Activated CD8-positive, alpha-beta memory T cell treated with anti-CD3 and anti-CD28 coated beads, Interleukin-2, amount 10 ng/mL, durations not matched to agents 7 days and 5 days (primary cell): ENCODE measurements at regions not wholly inside any gene's neighbourhood (a gene's known extent, or its start where the extent isn't known, plus 50 kb on each side); places are given as distances from the start of the nearest gene placed in this dataset.
"Not testable (repeated sequence)": the region's sequence is repeated elsewhere in the genome, so short reads cannot be mapped to it uniquely, and the experiment has no call there.

ENCODE experiments used
- ATAC-seq: fragments of 150-1000 bp; cut with Tn5 transposase; one replicate; pipeline ENCODE4 v1.10.0; 2021; ENCODE audit warnings: moderate library complexity
- CTCF ChIA-PET: fragments of 350-600 bp; sonication (Branson Sonifier 250); formaldehyde crosslinking; loops from one replicate; lab custom pipeline; 2021; ENCODE audit warnings: antibody characterized with exemption; lab: Charles Lee
- DNase-seq: peaks from one replicate; pipeline ENCODE4 v3.0.0-alpha.2; 2020
- H3K27ac Mint-ChIP-seq: one replicate; pipeline ENCODE4 v1.8.0; 2021; ENCODE audit warnings: mild to moderate bottlenecking, mixed read lengths
- H3K27me3 Mint-ChIP-seq: one replicate; pipeline ENCODE4 v1.8.0; 2021; ENCODE audit warnings: mixed read lengths
- H3K36me3 Mint-ChIP-seq: one replicate; pipeline ENCODE4 v1.8.0; 2021; ENCODE audit warnings: mild to moderate bottlenecking, mixed read lengths
- H3K4me1 Mint-ChIP-seq: one replicate; pipeline ENCODE4 v1.8.0; 2021; ENCODE audit warnings: mixed read lengths
- H3K4me3 Mint-ChIP-seq: one replicate; pipeline ENCODE4 v1.8.0; 2021; ENCODE audit warnings: mild to moderate bottlenecking, moderate library complexity, mixed read lengths
- H3K9me3 Mint-ChIP-seq: one replicate; pipeline ENCODE4 v1.8.0; 2022; ENCODE audit warnings: low read depth, mixed read lengths

DNA sequence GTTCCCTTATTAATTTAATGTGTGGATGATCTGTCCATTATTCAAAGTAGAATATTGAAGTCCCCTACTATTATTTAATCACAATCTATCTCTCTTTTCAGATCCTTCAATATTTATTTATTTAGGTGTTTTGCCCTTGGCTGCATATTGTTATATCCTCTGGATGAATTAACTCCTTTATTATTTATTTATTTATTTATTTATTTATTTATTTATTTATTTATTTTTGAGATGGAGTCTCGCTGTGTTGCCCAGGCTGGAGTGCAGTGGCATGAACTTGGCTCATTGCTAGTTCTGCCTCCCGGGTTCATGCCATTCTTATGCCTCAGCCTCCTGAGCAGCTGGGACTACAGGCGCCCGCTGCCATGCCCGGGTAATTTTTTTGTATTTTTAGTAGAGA is 776.6 kb upstream of the NXPH2 start:
- Mint-ChIP-seq H3K27ac (no peak overlapping the region), H3K4me3 (no peak overlapping the region), H3K9me3 (peaks cover 4% of the 10 kb centered on the region), H3K36me3 (no peaks in the 10 kb centered on the region), H3K4me1 (no peaks in the 10 kb centered on the region), H3K27me3 (no peaks in the 10 kb centered on the region)
- CTCF ChIA-PET, result no interaction called here
- DNase-seq, result no peak
- no peak for ATAC-seq

DNA sequence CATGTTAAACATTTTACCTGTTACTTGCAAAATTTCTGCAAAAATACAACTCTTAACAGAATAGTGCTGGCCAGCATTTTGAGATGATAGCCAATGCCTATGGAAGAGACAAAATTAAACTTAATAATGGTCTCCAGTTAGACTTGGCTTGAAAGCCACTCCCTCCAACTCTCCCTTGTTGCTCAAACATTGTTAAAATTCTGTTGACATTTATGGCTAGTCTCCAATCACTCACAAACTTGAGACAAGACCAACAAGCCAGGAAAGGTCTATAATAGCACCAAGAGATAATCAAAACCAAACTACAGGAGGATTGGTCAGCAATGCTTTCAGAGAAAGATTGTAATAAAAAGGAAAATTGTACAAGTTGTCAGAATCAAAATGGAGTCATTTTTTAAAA is 770.7 kb upstream of the NXPH2 start:
- DNase-seq, result no peak
- H3K36me3 Mint-ChIP-seq, result no peaks in the 10 kb centered on the region
- CTCF ChIA-PET, result no interaction called here

DNA sequence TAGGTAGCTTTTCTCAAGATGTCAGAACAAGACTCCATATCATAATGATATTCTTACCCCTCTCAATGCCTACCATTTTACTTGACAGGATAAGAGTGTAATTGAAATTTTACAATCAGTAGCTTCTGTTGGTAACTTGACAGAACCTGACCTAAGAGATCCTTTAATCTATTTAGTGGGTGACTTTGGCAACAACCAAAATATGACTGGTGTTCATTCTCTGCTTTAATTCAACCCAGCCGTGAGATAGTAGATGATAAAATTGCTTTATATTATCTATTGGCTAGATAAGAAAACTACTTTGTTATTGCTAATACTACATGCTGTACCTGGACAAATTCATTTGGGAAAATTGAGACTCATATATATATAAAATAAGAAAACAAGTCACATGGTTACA is 770.2 kb upstream of the NXPH2 start:
- H3K4me3 Mint-ChIP-seq, result no peak overlapping the region
- H3K36me3 Mint-ChIP-seq, result no peaks in the 10 kb centered on the region
- CTCF ChIA-PET, result no interaction called here
- no peak overlapping the region for H3K27ac Mint-ChIP-seq
- no peaks in the 10 kb centered on the region for H3K4me1 Mint-ChIP-seq
- peaks cover 3% of the 10 kb centered on the region for H3K9me3 Mint-ChIP-seq
- DNase-seq (no peak), ATAC-seq (no peak)
- no peaks in the 10 kb centered on the region for H3K27me3 Mint-ChIP-seq

More for the DNA sequence above, 770.7 kb upstream of the NXPH2 start:
- Mint-ChIP-seq H3K9me3 (peaks cover 4% of the 10 kb centered on the region), H3K4me3 (no peak overlapping the region), H3K4me1 (no peaks in the 10 kb centered on the region), H3K27ac (no peak overlapping the region), H3K27me3 (no peaks in the 10 kb centered on the region)
- no peak for ATAC-seq

DNA sequence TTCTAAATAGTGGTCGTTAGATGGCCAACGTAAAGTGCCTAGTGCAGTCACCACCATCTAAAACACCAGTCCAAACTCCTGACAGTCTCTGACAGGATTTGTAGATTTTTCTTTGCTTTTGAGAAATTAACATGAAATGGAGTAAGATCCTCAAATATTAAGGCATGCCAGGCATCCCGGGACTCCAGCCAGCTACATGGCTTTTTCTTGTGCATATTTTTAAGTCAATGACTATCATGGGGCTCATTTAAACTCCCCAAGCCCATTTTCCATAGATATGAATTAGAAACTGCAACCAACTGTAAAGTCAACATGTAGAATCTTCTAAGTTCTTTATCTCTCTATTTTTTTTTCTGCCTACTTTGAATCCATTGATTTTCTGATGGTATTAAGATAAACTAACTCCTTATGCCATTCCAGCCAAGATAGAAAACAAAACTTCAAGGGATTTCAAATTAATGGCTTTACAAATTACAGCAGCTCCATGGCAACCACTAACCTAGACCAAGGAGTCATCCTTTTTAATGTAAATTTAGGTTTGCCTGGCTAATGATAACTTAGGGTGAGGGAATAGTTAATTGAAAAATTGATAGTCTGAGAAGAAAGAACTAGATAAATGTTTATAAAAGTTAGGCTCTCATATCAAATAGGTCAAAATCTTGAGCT is 764.1 kb upstream of the NXPH2 start:
- Mint-ChIP-seq H3K9me3 (peaks cover 8% of the 10 kb centered on the region), H3K27me3 (no peaks in the 10 kb centered on the region), H3K4me3 (no peak overlapping the region), H3K4me1 (no peaks in the 10 kb centered on the region), H3K36me3 (no peaks in the 10 kb centered on the region), H3K27ac (no peak overlapping the region)
- ATAC-seq (no peak), DNase-seq (no peak)
- CTCF ChIA-PET, result no interaction called here

DNA sequence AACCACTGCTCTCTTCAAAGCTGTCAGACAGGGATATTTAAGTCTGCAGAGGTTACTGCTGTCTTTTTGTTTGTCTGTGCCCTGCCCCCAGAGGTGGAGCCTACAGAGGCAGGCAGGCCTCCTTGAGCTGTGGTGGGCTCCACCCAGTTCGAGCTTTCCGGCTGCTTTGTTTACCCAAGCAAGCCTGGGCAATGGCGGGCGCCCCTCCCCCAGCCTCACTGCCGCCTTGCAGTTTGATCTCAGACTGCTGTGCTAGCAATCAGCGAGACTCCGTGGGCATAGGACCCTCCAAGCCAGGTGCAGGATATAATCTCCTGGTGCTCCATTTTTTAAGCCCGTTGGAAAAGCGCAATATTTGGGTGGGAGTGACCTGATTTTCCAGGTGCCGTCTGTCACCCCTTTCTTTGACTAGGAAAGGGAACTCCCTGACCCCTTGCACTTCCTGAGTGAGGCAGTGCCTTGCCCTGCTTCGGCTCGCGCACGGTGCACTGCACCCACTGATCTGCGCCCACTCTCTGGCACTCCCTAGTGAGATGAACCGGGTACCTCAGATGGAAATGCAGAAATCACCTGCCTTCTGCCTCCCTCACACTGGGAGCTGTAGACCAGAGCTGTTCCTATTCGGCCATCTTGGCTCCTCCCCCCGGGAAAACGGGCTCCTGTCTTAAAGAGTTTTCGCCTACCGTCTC is 758.3 kb upstream of the NXPH2 start:
- H3K27ac Mint-ChIP-seq, H3K27me3 Mint-ChIP-seq, CTCF ChIA-PET, H3K4me1 Mint-ChIP-seq, H3K4me3 Mint-ChIP-seq, H3K36me3 Mint-ChIP-seq, ATAC-seq, DNase-seq: not testable (repeated sequence)
- peaks cover 11% of the 10 kb centered on the region for H3K9me3 Mint-ChIP-seq

DNA sequence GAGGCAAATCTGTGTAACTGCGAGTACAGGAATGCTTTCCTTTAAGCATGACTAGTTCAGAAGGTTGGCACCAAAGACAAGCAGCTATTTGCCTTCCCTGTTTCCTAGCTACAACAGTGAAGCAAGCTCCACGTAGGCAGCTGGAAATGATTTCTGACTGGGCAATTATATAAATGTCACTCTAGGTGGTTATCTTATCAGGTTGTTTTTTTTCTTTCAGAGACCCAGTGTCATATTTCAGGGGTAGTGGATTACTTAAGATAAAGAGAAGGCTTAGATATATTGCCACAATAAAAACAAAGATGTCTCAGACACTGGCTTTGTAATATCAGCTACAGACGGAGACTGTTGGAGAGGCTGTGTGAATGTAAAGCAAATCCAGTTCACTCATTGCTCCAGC is 748.9 kb upstream of the NXPH2 start:
- Mint-ChIP-seq H3K36me3 (no peaks in the 10 kb centered on the region), H3K9me3 (peaks cover 7% of the 10 kb centered on the region), H3K4me1 (no peaks in the 10 kb centered on the region), H3K27ac (no peak overlapping the region), H3K27me3 (no peaks in the 10 kb centered on the region), H3K4me3 (no peak overlapping the region)
- CTCF ChIA-PET, result no interaction called here
- DNase-seq (no peak), ATAC-seq (no peak)

DNA sequence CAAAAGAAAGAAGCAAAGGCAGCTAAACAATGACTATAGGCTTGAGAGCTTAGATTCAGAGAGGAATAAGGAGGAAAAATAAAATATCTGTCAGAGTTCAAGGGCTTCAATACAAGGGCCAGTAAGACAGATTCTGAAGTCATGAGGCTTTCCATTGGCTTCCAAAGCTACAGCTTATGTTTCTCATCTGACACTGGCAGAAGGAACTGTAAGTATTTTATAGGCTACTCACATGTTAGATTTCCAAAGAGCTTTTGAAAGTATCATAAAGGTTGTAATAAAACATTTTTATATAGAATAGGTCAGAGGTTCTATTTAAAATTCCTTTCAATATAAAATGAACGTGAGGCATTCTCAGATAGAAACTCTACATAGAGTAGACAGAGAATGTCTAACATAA is 746.6 kb upstream of the NXPH2 start:
- peaks cover 11% of the 10 kb centered on the region for H3K9me3 Mint-ChIP-seq
- no peak for DNase-seq
- no peak for ATAC-seq

DNA sequence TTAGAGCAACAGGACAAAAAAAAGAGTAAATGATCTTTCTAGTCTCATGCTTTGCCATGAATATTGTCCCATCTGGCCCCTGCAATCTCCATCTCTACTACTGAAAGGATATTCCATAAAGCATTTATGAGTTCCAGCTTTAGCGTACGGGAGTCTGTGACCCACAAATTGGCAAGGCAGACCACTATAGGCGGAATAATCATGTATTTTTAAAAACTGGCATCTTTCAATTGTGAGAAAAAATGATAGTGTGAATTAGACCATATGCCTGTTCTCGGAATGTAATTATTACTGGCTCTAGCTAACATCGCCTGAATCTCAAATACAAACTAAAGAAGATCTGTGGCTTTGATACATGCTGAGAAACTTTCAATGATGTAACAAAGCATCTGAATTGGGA is 738.1 kb upstream of the NXPH2 start:
- Mint-ChIP-seq H3K27ac (no peak overlapping the region), H3K4me3 (no peak overlapping the region), H3K27me3 (no peaks in the 10 kb centered on the region), H3K36me3 (no peaks in the 10 kb centered on the region), H3K4me1 (no peaks in the 10 kb centered on the region), H3K9me3 (peaks cover 11% of the 10 kb centered on the region)
- no peak for ATAC-seq
- no peak for DNase-seq
- CTCF ChIA-PET, result no interaction called here

More for the DNA sequence above, 746.6 kb upstream of the NXPH2 start:
- CTCF ChIA-PET, result no interaction called here
- Mint-ChIP-seq H3K4me1 (no peaks in the 10 kb centered on the region), H3K27ac (no peak overlapping the region), H3K27me3 (no peaks in the 10 kb centered on the region), H3K4me3 (no peak overlapping the region), H3K36me3 (no peaks in the 10 kb centered on the region)

DNA sequence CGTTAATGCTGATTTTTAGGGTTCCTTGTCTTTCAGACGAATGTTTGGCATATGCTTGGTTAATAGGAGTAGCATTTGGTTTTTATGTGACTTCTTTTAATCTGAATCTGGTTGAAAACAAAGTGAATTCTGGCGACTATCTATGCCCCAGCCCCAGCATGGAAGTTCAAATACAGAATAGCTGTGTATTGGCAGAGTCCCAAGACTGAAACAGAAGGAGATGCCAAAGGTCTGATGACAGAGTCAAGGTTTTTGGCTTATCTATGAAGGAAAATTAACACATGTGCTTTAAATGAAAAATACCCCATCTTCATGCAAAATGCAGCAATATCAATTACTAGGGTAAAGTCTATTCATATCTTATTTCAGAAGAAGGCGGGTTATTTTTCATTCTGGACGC is 734.8 kb upstream of the NXPH2 start:
- Mint-ChIP-seq H3K9me3 (peaks cover 5% of the 10 kb centered on the region), H3K4me1 (no peaks in the 10 kb centered on the region), H3K27me3 (no peaks in the 10 kb centered on the region), H3K4me3 (no peak overlapping the region), H3K27ac (no peak overlapping the region), H3K36me3 (no peaks in the 10 kb centered on the region)
- ATAC-seq (no peak), DNase-seq (no peak)
- CTCF ChIA-PET, result no interaction called here

DNA sequence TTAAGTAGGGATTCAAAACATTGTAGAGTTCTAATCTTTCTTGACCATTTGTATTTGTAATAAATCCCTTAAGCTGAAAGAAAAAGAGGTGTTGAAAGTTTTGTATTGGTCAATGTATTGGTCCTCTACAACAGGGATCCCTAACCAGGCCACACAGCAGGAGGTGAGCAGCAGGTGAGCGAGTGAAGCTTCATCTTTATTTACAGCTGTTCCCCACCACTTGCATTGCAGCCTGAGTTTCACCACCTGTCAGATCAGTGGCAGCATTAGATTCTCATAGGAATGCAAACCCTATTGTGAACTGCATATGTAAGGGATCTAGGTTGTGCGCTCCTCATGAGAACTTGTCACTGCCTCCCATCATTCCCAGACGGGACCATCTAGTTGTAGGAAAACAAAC is 715.7 kb upstream of the NXPH2 start:
- no peaks in the 10 kb centered on the region for H3K4me1 Mint-ChIP-seq
- no peak for DNase-seq
- peaks cover 16% of the 10 kb centered on the region for H3K9me3 Mint-ChIP-seq
- H3K27ac Mint-ChIP-seq, result no peak overlapping the region
- CTCF ChIA-PET, result no interaction called here
- ATAC-seq, result no peak
- no peak overlapping the region for H3K4me3 Mint-ChIP-seq
- no peaks in the 10 kb centered on the region for H3K36me3 Mint-ChIP-seq
- no peaks in the 10 kb centered on the region for H3K27me3 Mint-ChIP-seq

DNA sequence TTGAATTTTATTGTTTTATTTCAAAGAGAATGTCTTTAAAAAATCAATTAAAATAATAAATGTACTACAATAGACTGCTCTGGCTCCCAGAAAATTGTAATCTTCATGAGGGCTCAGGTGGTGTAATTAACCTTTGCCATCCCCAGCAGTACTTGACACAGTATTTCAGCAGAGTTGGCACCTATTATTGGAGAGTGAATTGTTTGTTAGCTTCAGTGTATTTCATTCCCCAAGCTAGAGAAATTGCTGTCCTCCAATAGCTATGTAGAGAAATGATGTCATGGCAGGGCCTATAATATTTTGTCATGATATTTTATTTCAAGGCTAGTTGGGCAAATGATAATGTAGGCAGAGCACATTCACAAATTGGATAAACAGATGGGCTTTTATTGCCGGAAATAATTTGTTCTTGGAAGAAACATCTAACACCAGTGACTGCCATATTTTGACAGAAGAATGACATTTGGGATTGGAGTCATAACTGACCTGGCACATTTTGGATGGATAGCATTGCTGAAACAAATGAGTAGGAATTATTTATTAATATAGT is 712.0 kb upstream of the NXPH2 start:
- ATAC-seq (no peak), DNase-seq (no peak)
- Mint-ChIP-seq H3K27me3 (no peaks in the 10 kb centered on the region), H3K4me3 (no peak overlapping the region), H3K27ac (no peak overlapping the region), H3K9me3 (peaks cover 5% of the 10 kb centered on the region), H3K4me1 (no peaks in the 10 kb centered on the region), H3K36me3 (no peaks in the 10 kb centered on the region)
- CTCF ChIA-PET, result no interaction called here

DNA sequence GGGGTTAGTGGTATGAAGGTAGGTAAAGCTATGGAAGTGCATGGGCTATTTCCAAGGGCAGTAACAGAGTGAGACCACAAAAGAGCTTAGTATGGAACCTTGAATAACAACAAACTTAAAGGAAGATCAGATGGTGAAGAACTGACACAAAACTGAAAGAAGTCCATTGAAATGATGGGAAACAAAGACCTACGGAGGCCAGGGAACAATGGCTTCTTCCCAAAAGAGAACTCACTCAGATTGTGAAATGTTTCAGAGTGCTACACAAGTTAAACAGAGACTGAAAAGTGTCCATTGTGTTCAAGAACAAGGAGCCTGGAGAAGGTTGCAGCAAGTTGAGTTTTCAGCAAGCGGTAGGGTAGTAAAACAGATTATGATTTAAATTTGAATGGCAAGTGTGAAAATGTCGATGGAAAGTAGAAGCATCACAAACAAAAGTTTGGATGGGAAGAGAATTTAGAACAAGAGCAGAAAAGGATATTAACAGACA is 700.0 kb upstream of the NXPH2 start:
- Mint-ChIP-seq H3K4me3 (no peak overlapping the region), H3K9me3 (peaks cover 5% of the 10 kb centered on the region)

DNA sequence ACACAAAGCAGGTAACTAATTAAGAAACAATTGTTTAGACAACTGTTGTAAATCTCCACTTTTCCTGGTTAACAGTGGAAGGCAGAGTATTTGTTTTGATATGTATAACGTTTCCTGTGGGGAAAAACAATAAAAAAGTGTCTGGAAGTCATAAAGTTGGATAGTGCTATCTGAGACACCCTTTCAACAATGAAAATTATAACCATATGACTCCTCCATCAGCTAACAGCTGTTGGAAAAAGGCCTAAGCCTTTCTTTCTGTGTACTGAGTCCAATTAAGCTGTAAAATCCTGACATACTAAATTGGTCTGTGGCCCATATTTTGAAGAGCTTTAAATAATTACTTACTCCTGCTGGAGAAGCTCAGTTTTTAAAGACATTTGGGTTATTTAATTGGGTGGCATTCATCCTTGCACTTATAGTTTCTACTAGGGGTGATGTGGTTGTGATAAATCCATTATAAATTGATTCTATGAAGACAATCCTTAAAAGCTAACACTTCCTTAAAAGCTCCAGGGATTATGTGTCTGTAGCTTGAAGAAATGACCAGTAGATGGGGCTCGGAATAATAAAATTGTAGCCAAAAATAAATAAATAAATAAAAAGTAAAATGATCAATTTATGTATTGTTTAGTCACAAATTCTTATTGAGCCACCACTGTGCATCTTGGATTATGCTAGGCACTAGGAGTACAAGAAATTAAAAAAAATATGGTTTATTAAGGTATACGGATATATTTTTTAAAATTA is 698.1 kb upstream of the NXPH2 start:
- peaks cover 5% of the 10 kb centered on the region for H3K9me3 Mint-ChIP-seq
- H3K27me3 Mint-ChIP-seq, result no peaks in the 10 kb centered on the region
- H3K36me3 Mint-ChIP-seq, result no peaks in the 10 kb centered on the region
- ATAC-seq (no peak), DNase-seq (no peak)
- no peak overlapping the region for H3K4me3 Mint-ChIP-seq
- no peaks in the 10 kb centered on the region for H3K4me1 Mint-ChIP-seq
- H3K27ac Mint-ChIP-seq, result no peak overlapping the region
- CTCF ChIA-PET, result no interaction called here

More for the DNA sequence above, 700.0 kb upstream of the NXPH2 start:
- ATAC-seq (no peak), DNase-seq (no peak)
- Mint-ChIP-seq H3K27ac (no peak overlapping the region), H3K27me3 (no peaks in the 10 kb centered on the region), H3K36me3 (no peaks in the 10 kb centered on the region), H3K4me1 (no peaks in the 10 kb centered on the region)
- CTCF ChIA-PET, result no interaction called here
